HCT116 (cell line): ENCODE measurements at regions not wholly inside any gene's neighbourhood (a gene's known extent, or its start where the extent isn't known, plus 50 kb on each side); places are given as distances from the start of the nearest gene placed in this dataset.

Experiments used
- ATAC-seq: fragments of 200-7000 bp; cut with Tn5 transposase; 2 replicates; pipeline ENCODE4 v1.9.1; 2020; ENCODE audit warnings: mild to moderate bottlenecking, moderate library complexity
- BruUV-seq: library from RNA; stranded (reverse); fragments of 400-500 nt; replicated peaks from 2 replicates; lab custom pipeline; 2021; lab: Mats Ljungman, UMichigan
- CTCF ChIA-PET: fragments of 300-600 bp; sonication (Branson Sonifier 250); formaldehyde crosslinking; loops from one replicate; lab custom pipeline; 2021; ENCODE audit warnings: antibody characterized with exemption; lab: Charles Lee
- POLR2A ChIA-PET: fragments of 300-600, 350-600 bp; sonication (Branson Sonifier 250); formaldehyde crosslinking; loops from one replicate; lab custom pipeline; 2021; ENCODE audit warnings: antibody characterized with exemption; lab: Charles Lee
- RAD21 ChIA-PET, 2 experiments: fragments of 300-600 bp; sonication (Branson Sonifier 250); formaldehyde crosslinking; loops; one replicate each; lab custom pipeline; 2023; ENCODE audit warnings: low total read pairs in 2 of 2; ENCODE audit not compliant: uncharacterized antibody in 2 of 2, unreplicated experiment in 2 of 2, low non-redundant PET in 1 of 2; lab: Charles Lee
- DNase-seq: peaks from one replicate; pipeline ENCODE4 v3.0.0-alpha.2; 2010; ENCODE audit warnings: low read depth, low spot score
- H2AFZ ChIP-seq: fragments of 200-600 bp; shearing (Covaris generic), sonication (generic); 2 replicates; pipeline ENCODE4 v1.6.1; 2017; ENCODE audit warnings: low read depth, mixed run types, mixed read lengths, antibody characterized with exemption, low read length; ENCODE audit not compliant: poor library complexity, severe bottlenecking
- H3K27ac ChIP-seq: 2 replicates; pipeline ENCODE4 v1.5.1; 2012; ENCODE audit warnings: low read depth, low read length
- H3K27me3 ChIP-seq: fragments of 200-600 bp; sonication (generic); 2 replicates; pipeline ENCODE4 v1.6.1; 2016; ENCODE audit warnings: mixed run types, low read length, mixed read lengths; ENCODE audit not compliant: insufficient read depth
- H3K36me3 ChIP-seq, 2 experiments: fragments of 200-500 bp in 1 of 2; fragments of 200-600 bp in 1 of 2; sonication (Bioruptor generic) in 1 of 2; sonication (generic) in 1 of 2; 2 replicates each; pipeline versions ENCODE4 v1.5.1 to v1.6.1; 2014 to 2016; ENCODE audit warnings: low read length in 2 of 2, inconsistent platforms in 1 of 2, mixed read lengths in 1 of 2, mixed run types in 1 of 2; ENCODE audit not compliant: insufficient read depth in 2 of 2, control insufficient read depth in 1 of 2
- H3K4me1 ChIP-seq, 2 experiments: fragments of 200-600 bp in 1 of 2; sonication (generic) in 1 of 2; 2 replicates each; pipeline versions ENCODE4 v1.5.1 to v1.6.1; 2012 to 2017; ENCODE audit warnings: low read length in 2 of 2, inconsistent platforms in 1 of 2, mild to moderate bottlenecking in 1 of 2, mixed read lengths in 1 of 2, mixed run types in 1 of 2, moderate library complexity in 1 of 2; ENCODE audit not compliant: insufficient read depth in 2 of 2, control insufficient read depth in 1 of 2
- H3K4me2 ChIP-seq: fragments of 200-600 bp; sonication (generic); 2 replicates; pipeline ENCODE4 v1.6.1; 2017; ENCODE audit warnings: mixed run types, low read length, mixed read lengths
- H3K4me3 ChIP-seq, 2 experiments: fragments of 200-600 bp in 1 of 2; sonication (generic) in 1 of 2; replicated peaks in 1 of 2; 2 replicates each; pipeline ENCODE4 v1.5.1; 2011 to 2016; ENCODE audit warnings: low read length in 2 of 2, control low read depth in 1 of 2, low read depth in 1 of 2, mild to moderate bottlenecking in 1 of 2, mixed read lengths in 1 of 2, mixed run types in 1 of 2
- H3K79me2 ChIP-seq: fragments of 200-600 bp; sonication (generic); 2 replicates; pipeline ENCODE4 v1.6.1; 2017; ENCODE audit warnings: mild to moderate bottlenecking, mixed run types, low read length, moderate library complexity, mixed read lengths; ENCODE audit not compliant: insufficient read depth
- H3K9ac ChIP-seq: fragments of 200-600 bp; sonication (generic); 2 replicates; pipeline ENCODE4 v1.6.1; 2016; ENCODE audit warnings: low read length, mixed read lengths
- H3K9me2 ChIP-seq: fragments of 200-600 bp; sonication (generic), shearing (Covaris generic); 2 replicates; pipeline ENCODE4 v1.6.1; 2017; ENCODE audit warnings: mixed run types, mild to moderate bottlenecking, moderate library complexity; ENCODE audit not compliant: insufficient read depth
- H3K9me3 ChIP-seq, 2 experiments: fragments of 200-500 bp in 1 of 2; fragments of 200-600 bp in 1 of 2; sonication (Bioruptor generic) in 1 of 2; sonication (generic) in 1 of 2; 2 replicates each; pipeline ENCODE4 v1.6.1; 2014 to 2017; ENCODE audit warnings: low read length in 2 of 2, mixed read lengths in 2 of 2, inconsistent platforms in 1 of 2, low read depth in 1 of 2, mild to moderate bottlenecking in 1 of 2, mixed run types in 1 of 2, moderate library complexity in 1 of 2; ENCODE audit not compliant: control insufficient read depth in 1 of 2, insufficient read depth in 1 of 2
- H4K20me1 ChIP-seq: fragments of 200-600 bp; sonication (generic), shearing (Covaris generic); 2 replicates; pipeline ENCODE4 v1.6.1; 2017; ENCODE audit warnings: mixed run types, mild to moderate bottlenecking, moderate library complexity; ENCODE audit not compliant: insufficient read depth
- CBX3 ChIP-seq: IDR thresholded peaks from 2 replicates; pipeline ENCODE4 v1.6.1; 2012; ENCODE audit warnings: low read depth
- CEBPB ChIP-seq: IDR thresholded peaks from 2 replicates; pipeline ENCODE4 v1.6.1; 2012; ENCODE audit warnings: low read depth
- CTCF ChIP-seq, 3 experiments: fragments of 200-600 bp in 1 of 3; sonication (generic) in 1 of 3; IDR thresholded peaks in 2 of 3; conservative IDR thresholded peaks in 1 of 3; 2 replicates each; pipeline ENCODE4 v1.5.1; 2012 to 2017; ENCODE audit warnings: low read depth in 2 of 3, low read length in 2 of 3, antibody characterized with exemption in 1 of 3, borderline replicate concordance in 1 of 3, control low read depth in 1 of 3, mild to moderate bottlenecking in 1 of 3, mixed read lengths in 1 of 3, mixed run types in 1 of 3, moderate library complexity in 1 of 3; ENCODE audit not compliant: insufficient read depth in 1 of 3
- EGR1 ChIP-seq: IDR thresholded peaks from 2 replicates; pipeline ENCODE4 v1.6.1; 2012; ENCODE audit warnings: low read depth
- EZH2phosphoT487 ChIP-seq: fragments of 200-600 bp; IDR thresholded peaks from 2 replicates; pipeline ENCODE4 v1.6.1; 2018; ENCODE audit warnings: antibody characterized with exemption, borderline replicate concordance
- FOSL1 ChIP-seq: IDR thresholded peaks from 2 replicates; pipeline ENCODE4 v1.6.1; 2012; ENCODE audit warnings: low read depth
- JUND ChIP-seq: IDR thresholded peaks from 2 replicates; pipeline ENCODE4 v1.6.1; 2012
- POLR2A ChIP-seq: IDR thresholded peaks from 2 replicates; pipeline ENCODE4 v1.7.0; 2011; ENCODE audit warnings: borderline replicate concordance; ENCODE audit not compliant: insufficient read depth, insufficient read length; ENCODE audit errors: extremely low read depth
- POLR2AphosphoS5 ChIP-seq: IDR thresholded peaks from 2 replicates; pipeline ENCODE4 v1.6.1; 2011; ENCODE audit warnings: mild to moderate bottlenecking, low read depth, low read length, moderate library complexity
- RAD21 ChIP-seq: IDR thresholded peaks from 2 replicates; pipeline ENCODE4 v1.6.1; 2012; ENCODE audit warnings: low read depth, mild to moderate bottlenecking
- SIN3A ChIP-seq: IDR thresholded peaks from 2 replicates; pipeline ENCODE4 v1.6.1; 2012; ENCODE audit warnings: low read depth
- SP1 ChIP-seq: IDR thresholded peaks from 2 replicates; pipeline ENCODE4 v1.6.1; 2012; ENCODE audit warnings: low read depth
- SRF ChIP-seq: IDR thresholded peaks from 2 replicates; pipeline ENCODE4 v1.6.1; 2012; ENCODE audit warnings: low read depth
- TCF7L2 ChIP-seq: IDR thresholded peaks from 2 replicates; pipeline ENCODE4 v1.7.0; 2011; ENCODE audit warnings: borderline replicate concordance, inconsistent platforms; ENCODE audit not compliant: insufficient read depth, insufficient read length; ENCODE audit errors: extremely low read depth
- YY1 ChIP-seq: IDR thresholded peaks from 2 replicates; pipeline ENCODE4 v1.6.1; 2011; ENCODE audit warnings: low read length, low read depth, moderate library complexity, mild to moderate bottlenecking; ENCODE audit not compliant: insufficient replicate concordance; ENCODE audit errors: extremely low read depth
- ZFX ChIP-seq: fragments of 450-650 bp; IDR thresholded peaks from 2 replicates; pipeline ENCODE4 v1.6.1; 2017
- intact Hi-C: fragments of 100-400 bp; cut with micrococcal nuclease; formaldehyde crosslinking; loops from 2 replicates; pipeline ENCODE4 v1.10.0; 2022
- TF ChIP-seq, protein P1 (sequence below): IDR thresholded peaks from 2 replicates; pipeline ENCODE4 v1.6.1; 2011; ENCODE audit warnings: mild to moderate bottlenecking, low read length, moderate library complexity; ENCODE audit not compliant: insufficient replicate concordance; ENCODE audit errors: extremely low read depth

GRCh38 chr3:197422506-197422905 lies 124.1 kb upstream of the DLG1 start:
- POLR2A ChIA-PET = no interaction called here
- Histone ChIP-seq H3K9me3 (no peaks in the 10 kb centered on the region), H3K79me2 (no peaks in the 10 kb centered on the region), H3K9me2 (no peaks in the 10 kb centered on the region), H3K27ac (peak overlapping the region; percentile 19; the same call in 1 of the 2 replicates), H4K20me1 (no peaks in the 10 kb centered on the region), H3K9ac (no peak overlapping the region), H3K36me3 (no peaks in the 10 kb centered on the region), H3K4me1 (peaks cover 17 to 24% of the 10 kb centered on the region in 2 experiments), H2AFZ (no peak overlapping the region), H3K27me3 (no peaks in the 10 kb centered on the region), H3K4me3 (no peak overlapping the region), H3K4me2 (peak overlapping the region; percentile 71)
- TF ChIP-seq CEBPB = no peak
- TF ChIP-seq EZH2phosphoT487 = no peak
- no peak for TF ChIP-seq YY1
- TF ChIP-seq SIN3A = no peak
- no peak for TF ChIP-seq FOSL1
- no TSS peak for BruUV-seq
- RAD21 ChIA-PET = no interaction called here
- intact Hi-C loops = no loop called here
- ATAC-seq (peak; percentile 5; the same call in 1 of the 2 replicates), DNase-seq (no peak)
- CTCF ChIA-PET = no interaction called here

GRCh38 chr3:197421021-197421420 lies 122.6 kb upstream of the DLG1 start:
- no peaks in the 10 kb centered on the region for H3K27me3 ChIP-seq
- no peaks in the 10 kb centered on the region for H4K20me1 ChIP-seq
- no peak overlapping the region for H2AFZ ChIP-seq
- no peaks in the 10 kb centered on the region for H3K79me2 ChIP-seq
- H3K36me3 ChIP-seq = no peaks in the 10 kb centered on the region
- POLR2A ChIA-PET = no interaction called here
- H3K4me3 ChIP-seq = no peak overlapping the region
- no peak overlapping the region for H3K4me2 ChIP-seq
- H3K9me3 ChIP-seq = no peaks in the 10 kb centered on the region
- peaks cover 17 to 24% of the 10 kb centered on the region in 2 experiments for H3K4me1 ChIP-seq
- no TSS peak for BruUV-seq
- H3K27ac ChIP-seq = no peak overlapping the region
- RAD21 ChIA-PET = interaction anchor here in 1 of 2 experiments (0.6 kb wide), 1 partner anchor 1976 kb away, joined by 4 read pairs; no protein-coding TSS in a partner anchor
- H3K9me2 ChIP-seq = no peaks in the 10 kb centered on the region
- H3K9ac ChIP-seq = no peak overlapping the region
- intact Hi-C loops = no loop called here
- CTCF ChIA-PET = no interaction called here
- no peak for DNase-seq
- ATAC-seq = no peak
- no peak for TF ChIP-seq JUND
- TF ChIP-seq CBX3 = no peak
- TF ChIP-seq FOSL1 = no peak
- no peak for TF ChIP-seq YY1
- no peak for TF ChIP-seq CTCF (IDR thresholded peaks at IDR 0.05 in 2 of 3, conservative IDR thresholded peaks at IDR 0.05 in 1 of 3; ENCODE audit: borderline replicate concordance in 1 of 3, insufficient read depth in 1 of 3, low read depth in 2 of 3, low read length in 2 of 3)
- TF ChIP-seq RAD21 = no peak
- TF ChIP-seq TCF7L2 = no peak
- TF ChIP-seq, protein P1, sequence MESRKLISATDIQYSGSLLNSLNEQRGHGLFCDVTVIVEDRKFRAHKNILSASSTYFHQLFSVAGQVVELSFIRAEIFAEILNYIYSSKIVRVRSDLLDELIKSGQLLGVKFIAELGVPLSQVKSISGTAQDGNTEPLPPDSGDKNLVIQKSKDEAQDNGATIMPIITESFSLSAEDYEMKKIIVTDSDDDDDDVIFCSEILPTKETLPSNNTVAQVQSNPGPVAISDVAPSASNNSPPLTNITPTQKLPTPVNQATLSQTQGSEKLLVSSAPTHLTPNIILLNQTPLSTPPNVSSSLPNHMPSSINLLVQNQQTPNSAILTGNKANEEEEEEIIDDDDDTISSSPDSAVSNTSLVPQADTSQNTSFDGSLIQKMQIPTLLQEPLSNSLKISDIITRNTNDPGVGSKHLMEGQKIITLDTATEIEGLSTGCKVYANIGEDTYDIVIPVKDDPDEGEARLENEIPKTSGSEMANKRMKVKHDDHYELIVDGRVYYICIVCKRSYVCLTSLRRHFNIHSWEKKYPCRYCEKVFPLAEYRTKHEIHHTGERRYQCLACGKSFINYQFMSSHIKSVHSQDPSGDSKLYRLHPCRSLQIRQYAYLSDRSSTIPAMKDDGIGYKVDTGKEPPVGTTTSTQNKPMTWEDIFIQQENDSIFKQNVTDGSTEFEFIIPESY = no peak
- no peak for TF ChIP-seq SP1
- no peak for TF ChIP-seq EGR1
- no peak for TF ChIP-seq POLR2A
- no peak for TF ChIP-seq ZFX
- no peak for TF ChIP-seq SRF
- no peak for TF ChIP-seq POLR2AphosphoS5
